Stimulated activated CD4-positive, alpha-beta T cell treated with anti-CD3 and anti-CD28 coated beads, Interleukin-1b, Interleukin-23, amount 100 ng/mL, for 48 hours (primary cell): ENCODE measurements at regions not wholly inside any gene's neighbourhood (a gene's known extent, or its start where the extent isn't known, plus 50 kb on each side); places are given as distances from the start of the nearest gene placed in this dataset.
A peak's percentile ranks its signal among the peaks of the same experiment; 100 is the strongest.
"Not testable (repeated sequence)": the region's sequence is repeated elsewhere in the genome, so short reads cannot be mapped to it uniquely, and the experiment has no call there.

Source experiments
- DNase-seq: peaks from one replicate; pipeline ENCODE4 v3.0.0-alpha.2; 2020

DNA sequence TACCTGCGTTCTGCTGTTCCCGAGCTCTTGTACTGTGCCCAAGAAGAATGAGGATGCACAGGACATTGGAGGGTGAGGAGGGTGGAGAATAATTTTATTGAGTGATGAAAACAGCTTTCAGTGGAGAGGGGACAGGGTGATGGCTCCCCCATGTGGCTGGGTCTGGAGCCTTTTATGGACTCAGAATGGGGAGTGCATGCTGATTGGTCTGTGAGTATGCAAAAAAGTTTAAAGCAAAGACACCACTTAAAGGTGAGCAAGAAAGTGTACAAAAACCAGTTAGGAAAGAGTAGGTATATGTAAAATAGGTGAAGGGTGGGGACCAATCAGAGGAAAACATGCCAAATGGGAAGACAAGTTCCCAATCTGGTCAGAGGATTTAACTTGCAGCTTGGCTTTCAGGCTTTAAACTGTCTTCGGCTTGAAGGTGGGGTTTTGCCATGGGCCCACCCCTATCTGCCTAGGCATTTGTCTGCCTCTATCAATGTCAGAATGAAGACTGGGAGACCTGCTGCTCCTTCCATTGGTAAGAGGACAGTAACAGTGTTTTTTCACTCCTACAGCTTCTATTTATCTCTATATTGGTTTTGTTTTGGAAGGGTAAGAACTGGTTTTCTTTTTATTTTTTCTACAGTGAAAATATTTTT is 118.0 kb upstream of the RAI14 start:
- DNase-seq, result peak; percentile 54

DNA sequence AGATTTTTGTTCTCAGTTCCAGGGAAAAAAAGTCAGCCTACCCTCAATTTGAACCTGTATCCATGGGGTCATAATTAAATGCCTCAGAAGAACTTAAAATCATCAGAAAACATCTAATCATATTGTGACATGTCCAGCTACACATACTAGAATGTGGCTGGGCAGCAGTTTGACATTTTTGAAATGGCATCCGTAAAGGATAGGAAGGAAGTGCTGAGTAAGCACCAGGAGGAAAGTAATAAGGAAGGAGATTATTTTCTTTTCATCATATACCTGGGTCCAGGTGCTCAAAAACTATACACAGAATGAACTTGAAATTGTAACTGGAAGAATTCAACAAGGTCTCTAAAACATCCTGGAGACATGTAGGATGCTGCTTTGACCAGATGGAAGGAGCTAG is 116.9 kb upstream of the RAI14 start:
- no peak for DNase-seq

DNA sequence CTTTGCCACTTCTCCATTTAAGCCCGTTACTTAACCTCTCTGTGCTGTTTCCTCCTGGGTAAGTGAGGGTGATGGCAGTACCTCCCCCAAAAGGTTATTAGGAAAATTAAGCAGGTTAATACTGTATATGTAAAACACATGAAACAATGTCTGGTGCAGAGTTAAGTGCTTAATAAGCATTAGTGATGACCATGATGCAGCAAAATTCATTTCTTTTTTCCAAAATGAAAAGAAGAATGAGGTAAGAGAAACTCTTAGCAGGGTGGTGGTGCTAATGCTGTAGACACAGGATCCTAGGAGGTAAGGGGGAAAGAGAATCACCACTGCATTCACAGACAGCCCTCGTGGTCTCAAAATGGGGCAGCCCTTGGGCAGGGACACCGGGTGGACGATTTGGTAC is 115.1 kb upstream of the RAI14 start:
- DNase-seq, result no peak

DNA sequence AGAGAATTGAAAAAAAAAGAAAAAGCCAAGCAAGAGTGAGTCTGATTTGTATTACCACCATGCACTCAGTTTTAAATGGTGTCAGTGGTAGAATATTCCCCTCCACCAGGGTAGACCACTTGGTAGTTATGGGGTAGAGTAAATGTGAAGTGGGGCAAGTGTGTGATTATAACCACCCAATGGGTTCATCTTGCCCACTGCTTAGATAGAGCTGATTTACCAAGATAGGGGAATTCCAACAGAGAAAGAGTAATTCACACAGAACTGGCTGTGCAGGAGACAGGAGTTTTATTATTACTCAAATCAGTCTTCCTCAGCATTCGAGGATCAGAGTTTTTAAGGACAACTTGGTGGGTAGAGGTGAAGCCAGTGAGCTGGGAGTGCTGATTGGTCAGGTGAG is 113.3 kb upstream of the RAI14 start:
- no peak for DNase-seq

DNA sequence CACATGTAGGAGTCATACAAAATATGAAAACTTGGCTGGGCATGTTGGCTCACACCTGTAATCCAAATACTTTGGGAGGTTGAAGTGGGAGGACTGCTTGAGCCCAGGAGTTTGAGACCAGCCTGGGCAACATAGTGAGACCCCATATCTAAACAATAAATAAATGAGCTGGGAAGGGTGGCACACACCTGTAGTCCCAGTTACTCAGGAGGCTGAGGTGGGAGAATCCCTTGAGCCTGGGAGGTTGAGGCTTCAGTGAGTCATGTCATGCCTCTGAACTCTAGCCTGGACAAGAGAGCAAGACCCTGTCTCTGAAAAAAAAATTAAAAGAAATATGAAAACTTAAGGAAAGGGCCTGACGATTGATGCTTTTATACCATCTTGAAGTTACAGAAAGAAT is 112.4 kb upstream of the RAI14 start:
- DNase-seq, result no peak

DNA sequence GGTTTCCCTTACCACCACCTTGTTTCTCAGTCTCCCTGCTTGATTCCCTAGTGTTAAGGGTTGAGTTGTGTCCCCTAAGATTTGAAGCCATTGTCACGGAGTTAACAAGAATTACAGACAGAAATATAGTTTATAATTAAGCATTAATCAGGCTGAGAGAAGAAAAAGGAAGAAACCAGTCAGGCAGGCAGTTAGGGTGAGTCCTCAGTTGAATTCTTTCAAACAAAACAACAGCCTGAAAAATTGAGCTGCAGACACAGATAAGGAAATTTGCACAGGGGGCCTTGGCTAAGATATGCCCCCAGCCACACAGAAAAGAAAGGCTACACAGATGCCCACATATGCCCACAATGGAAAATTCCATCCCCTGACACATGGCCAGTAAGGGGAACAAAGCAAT is 111.7 kb upstream of the RAI14 start:
- DNase-seq, result no peak

DNA sequence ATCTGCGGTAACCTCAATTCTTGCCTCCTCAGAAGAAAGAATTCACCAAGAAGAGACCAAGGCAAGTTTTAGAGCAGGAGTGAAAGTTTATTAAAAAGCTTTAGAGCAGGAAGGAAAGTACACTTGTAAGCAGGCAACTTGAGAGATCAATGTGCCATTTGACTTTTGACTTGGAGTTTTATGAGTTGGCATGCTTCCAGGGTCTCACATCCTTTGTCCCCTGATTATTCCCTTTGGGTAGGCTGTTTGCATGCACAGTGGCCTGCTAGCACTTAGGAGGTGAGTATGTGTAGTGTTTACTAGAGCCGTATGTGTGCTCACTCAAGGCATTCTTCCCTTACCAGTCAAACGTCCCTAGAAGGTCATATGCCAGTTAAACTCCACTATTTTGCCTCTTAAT is 111.0 kb upstream of the RAI14 start:
- DNase-seq, result no peak

DNA sequence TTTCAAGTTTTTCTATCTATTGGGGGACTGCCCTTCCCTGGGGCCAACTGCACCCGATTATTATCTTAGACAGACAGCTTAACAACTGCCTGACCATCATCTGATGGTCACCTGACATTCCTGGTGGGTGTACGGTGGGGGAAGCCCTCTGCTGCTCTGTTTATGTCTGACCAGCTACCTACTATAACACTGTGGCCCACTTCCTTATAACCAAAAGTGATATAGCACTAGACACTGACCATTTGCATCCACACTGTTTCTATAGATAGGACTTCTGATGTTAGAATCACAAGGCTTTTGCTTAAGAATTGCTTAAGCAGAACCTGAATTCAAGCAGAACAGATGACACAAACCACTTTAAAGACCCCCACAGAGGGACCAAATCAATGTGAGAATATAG is 110.5 kb upstream of the RAI14 start:
- no peak for DNase-seq

DNA sequence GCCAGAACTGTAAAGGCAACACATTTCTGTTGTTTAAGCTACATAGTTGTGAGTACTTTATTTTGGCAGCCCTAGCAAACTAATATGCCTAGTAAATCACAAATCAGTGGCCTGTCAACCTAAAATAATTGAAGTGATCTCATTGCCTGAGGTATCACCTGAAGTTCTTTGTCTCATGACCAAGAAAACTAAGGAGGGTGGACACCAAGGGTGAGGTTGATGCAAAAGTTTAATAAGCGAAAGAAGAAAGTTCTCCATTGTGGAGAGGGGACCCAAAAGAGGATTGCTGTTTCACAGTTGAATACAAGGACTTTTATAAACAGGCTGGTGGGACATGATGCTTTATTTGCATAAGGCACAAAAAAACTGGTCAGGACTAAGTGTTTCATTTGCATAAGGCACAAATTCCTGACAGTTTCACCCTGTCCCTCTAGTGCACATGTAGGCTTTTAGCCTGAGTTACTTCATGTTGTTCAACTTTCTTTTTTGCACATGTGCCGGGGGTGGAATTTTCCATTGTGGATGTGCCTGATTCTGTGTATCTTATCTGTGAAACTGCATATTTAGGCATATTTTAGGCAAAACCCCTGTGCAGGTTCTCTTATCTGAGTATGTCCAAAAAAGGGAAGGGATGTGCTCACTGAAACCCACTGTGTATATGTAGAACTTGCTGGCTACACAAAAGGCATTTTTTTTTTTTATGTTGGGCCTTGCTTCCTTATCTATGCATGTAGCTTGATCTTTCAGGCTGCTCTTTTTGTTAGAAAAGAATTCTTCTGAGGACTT is 108.6 kb upstream of the RAI14 start:
- no peak for DNase-seq

DNA sequence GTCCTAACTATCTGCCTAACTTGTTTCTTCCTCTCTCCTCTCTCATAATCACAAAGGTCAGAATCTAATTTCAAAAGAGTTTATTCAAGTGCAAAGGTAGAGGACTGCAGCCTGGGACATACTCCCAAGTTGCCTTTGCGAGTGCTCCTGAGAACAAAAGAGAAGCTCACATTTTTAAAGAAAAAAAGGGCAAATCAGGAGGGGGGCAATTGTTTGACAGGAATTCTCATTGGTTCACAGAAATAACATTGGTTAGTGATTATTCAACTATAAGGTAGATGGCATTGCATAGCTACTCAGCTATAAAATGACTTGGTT is 108.1 kb upstream of the RAI14 start:
- no peak for DNase-seq

DNA sequence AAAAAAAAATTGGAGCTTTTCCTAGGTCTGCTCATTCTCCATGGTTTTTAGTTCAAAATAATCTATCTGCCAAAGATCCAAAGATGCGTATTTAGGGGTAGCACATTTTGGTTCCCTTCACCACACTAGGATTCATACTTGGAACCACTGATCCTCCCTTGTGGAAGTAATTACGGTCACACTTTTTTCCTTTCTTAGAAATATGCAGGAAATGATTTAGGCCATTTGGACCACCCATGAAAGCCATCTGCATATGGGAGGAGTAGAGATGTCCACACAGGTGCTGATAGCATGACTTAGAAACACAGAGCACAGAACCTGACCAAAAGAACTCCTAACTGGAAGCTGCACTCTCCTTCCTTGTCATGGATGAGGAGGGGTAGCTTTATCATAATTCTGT is 105.9 kb upstream of the RAI14 start:
- no peak for DNase-seq

DNA sequence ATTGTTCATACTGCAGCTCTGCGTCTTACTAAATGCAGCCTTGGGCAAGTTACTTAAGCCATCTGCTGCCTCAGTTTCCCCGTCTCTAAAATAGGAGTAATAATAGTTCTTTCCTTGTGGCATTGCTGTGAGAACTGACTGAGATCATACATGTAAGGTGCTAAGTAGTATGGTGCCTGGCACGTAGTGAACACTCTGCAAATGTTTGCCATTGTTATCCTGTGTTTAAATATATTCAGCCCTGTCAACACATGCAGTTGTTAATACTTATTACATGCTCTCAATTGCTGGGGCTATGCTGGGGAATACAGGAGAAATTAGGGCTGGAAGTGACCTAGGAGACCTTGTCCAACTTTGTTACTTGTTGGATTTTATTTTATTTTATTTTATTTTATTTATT is 105.2 kb upstream of the RAI14 start:
- DNase-seq, result no peak

DNA sequence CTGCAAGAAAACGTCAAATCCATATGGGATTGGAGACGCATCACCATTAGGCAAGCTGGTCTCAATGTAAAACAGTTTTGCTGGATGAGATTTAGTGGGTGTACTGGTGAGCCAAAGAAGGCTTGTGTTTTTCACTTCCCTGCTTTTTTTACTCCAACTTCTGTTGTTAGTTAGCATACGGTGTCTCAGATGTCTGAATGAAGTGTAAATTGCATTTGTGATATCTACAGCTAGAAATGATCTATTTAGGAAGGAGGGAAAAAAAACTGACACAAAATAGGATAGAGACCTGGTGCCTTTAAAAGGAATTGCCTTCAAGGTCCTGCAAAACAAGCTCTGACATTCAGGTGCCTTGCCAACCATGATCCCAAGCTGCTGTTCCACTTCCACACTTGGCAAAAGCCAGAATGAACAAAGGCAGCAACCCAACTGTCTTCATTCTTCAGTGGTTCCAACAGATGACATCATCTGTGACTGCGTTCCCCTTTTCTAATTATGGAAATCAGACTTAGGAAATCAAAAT is 104.2 kb upstream of the RAI14 start:
- no peak for DNase-seq

DNA sequence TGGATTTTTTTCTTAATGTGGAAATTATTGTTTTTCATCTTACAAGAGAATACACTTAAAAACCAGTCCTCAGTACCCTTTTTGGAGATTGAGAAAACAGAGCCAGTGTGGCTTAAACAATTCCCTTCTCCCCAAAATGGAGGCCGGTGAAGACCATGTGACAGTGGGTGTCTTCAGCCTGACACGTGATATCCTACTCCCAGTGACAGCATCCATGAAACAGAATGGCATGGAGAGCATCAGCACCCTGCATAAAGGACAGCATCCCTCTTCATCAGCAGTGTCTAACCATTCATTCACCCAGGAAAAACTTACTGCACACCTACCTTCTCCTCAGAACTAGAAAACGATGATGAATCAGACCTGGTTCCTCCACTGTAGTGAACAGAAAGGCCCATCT is 103.4 kb upstream of the RAI14 start:
- DNase-seq, result no peak

DNA sequence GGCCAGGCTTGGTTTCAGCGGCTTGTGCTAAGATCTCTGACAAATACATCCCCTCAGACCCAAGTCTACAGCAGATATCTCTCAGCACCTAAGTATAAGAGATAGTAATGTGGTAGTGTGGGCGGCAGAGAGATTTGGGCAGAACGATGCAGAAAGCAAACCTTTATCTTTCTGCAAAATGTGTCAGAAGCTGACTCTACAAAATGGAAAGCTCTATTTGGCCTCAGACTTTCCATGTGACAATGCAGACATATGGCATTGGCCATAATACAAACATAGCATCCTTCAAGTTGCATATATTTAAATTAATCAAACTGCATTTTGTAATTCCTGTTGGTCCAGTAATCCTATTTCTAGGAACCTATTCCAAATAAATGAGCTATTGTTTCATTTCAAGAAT is 102.5 kb upstream of the RAI14 start:
- no peak for DNase-seq

DNA sequence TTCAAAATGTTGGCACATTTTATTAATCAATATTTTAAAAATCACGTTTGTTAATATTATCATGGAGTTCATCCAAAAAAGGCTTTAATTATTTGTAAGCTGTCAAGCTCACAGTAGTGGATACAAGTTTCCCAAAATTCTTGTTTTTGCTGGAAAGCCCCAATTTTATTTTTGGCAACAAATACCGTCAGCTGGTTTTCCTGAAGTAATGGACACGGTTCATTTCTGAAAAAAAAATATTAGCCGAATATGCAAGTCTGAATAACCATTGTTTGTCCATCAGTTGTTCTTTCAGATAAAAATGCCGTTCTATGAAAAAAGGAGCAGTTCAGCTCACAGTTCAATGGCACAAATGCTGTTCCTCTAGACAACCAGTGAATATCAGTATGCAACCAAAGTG is 101.5 kb upstream of the RAI14 start:
- no peak for DNase-seq

DNA sequence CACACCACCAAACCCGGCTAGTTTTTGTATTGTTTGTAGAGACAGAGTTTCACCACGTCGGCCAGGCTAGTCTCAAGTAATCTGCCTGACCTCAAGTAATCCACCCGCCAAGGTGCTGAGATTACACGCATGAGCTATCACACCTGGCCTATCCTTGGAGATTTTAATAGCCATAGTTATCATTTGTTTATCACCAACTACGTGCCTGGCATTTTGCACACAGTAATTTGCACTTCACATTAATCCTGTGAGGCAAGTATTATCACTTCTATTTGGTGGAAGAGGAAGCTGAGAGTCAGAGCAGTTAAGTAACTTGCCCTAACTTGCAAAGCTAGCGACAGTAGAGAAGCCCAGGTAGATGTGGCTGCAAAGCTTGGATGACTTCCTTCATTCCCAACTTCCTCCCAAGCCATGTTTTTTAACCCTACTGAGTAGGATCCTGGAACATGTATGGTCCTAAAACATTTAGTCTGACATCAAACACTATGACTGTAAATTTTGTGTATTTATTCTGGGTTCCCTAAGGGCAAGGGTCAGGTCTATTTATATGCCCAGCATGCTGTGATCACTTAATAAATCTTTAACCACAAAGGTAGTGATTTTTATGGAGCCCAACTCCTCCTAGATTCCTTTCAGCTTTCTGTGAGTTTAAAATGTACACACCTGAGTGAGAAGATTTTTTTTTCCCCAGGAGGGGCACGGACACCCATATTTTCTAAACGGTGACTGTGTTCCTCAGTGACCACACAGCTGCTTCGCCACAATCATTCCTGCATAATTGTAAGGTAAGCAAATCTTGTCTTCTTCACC is 100.2 kb upstream of the RAI14 start:
- no peak for DNase-seq

DNA sequence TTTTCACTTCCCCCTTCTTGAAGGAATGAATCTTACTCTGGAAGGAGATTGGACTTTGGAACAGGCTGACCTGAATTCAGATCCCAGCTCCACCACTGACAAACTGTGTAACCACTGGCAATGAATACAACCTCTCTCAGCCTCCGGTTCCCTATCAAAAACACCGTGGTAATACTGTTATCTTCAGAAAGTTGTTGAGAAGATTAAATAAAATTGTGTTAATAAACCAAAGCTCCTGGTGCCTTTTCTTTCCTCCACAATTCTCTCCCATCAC is 99.7 kb upstream of the RAI14 start:
- DNase-seq, result no peak

DNA sequence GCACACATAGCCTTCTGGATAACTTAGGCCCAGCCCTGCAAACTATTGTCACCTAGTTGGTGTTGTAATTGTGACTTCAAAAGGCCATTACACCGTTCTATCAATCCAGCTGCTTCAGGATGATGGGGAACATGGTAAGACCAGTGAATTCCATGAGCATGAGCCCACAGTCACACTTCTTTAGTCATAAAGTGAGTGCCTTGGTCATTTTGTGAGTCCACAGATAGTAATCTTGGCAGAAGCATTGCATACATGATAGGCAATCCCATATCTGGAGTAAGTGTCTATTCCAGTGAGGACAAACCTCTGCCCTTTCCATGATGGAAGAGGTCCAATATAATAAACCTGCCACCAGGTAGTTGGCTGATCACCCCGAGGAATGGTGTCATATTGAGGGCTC is 94.5 kb upstream of the RAI14 start:
- not testable (repeated sequence) for DNase-seq

DNA sequence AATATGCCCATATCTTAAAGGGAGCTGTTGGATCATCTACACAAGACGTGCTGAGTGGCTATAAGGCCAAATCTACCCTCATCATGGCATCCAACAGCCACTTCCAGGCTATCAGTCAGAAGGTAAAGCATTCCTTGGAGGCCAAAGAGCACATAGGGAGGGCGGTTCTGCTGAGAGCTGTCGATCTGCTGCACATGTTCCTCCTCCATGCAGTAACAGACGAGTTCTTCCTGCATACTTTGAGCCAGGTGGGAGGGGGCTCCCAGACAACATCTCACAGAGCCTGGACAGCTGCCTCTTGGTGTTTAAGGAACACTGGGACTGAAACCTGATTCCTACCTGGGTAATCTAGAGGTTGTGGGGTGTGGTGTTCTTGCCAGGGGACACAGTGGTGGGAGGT is 93.3 kb upstream of the RAI14 start:
- no peak for DNase-seq

DNA sequence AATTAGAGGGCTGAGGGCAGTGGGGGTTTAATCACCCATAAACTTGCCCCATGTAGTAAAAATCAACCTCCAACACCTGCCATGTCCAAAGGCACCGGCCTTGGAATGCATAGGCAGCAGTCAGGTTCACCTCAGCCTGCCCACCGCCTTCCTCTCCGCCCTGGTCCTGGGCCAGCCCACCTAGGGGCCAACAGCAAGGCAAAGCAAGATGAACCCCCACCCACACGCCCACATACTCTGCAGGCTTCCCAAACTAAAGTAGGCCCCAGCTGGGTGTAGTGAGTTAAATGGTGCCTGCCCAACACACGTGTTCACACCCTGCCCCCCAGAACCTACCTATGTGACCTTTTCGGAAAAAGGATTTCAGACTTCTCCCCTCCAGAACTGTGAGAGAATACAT is 92.9 kb upstream of the RAI14 start:
- no peak for DNase-seq

DNA sequence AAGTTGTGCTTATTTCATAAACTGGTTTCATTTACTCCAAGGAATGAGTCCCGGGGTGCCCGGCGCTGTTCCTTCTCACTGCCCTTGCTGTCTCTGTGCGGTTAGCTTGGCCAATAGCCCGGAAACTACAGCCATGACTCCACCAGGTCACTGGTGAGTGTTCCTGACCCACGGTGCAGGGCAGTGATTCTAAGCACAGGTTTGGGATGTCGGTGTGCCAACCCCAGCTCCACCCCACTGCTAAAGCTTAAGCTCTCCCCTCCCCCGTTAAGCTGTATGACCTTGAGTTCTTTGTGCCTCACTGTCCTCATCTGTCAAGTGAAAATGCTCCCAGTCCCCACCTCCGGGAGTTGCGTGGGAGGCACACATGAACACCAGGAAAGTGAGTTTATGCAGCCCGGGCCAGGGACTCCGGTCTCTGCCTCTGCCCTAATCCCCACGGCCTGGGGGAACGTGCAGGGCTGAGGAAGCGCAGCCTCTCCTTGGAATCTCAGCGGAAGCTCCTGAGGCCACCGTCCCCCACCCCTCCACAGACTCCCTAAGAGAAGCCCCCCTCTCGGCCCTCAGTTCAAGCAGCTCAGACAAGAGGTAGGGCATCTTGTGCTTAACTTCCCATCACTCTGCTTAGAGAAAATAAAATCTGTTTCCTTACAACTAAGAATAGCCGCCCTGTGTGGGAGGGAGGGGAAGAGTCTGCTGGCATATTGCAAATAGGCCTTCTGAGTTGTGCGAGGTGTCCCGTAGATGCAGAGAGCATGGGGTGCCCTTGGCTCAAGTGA is 92.0 kb upstream of the RAI14 start:
- no peak for DNase-seq

DNA sequence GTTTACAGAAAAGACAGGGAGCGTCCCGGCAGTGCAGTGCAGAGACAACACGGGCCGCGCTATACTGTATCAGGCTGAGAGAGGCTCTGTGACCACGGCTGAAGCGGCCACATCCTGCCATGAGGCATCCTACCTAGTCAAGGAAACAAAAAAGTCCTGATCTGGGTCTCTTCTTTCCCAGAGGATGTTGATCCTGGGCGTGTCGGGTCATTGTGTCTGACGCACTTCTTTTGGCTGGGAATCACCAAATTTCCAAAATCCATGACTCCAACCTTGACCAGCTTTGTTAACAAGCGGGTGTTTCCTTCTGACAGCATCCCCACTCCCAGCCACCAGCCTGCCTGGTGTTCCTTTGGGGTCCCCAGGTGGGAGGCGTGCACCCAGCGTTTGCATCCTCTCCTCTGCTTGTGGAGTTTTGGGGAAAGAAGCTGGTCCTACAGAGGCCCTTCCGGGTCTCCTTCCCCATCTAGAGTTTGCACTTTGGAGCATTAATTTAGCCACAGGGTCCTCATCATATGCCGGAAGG is 91.4 kb upstream of the RAI14 start:
- no peak for DNase-seq
